ENCODE measurements at regions not wholly inside any gene's neighbourhood (a gene's known extent, or its start where the extent isn't known, plus 50 kb on each side); places are given as distances from the start of the nearest gene placed in this dataset.
A peak's percentile ranks its signal among the peaks of the same experiment; 100 is the strongest.

DNA sequence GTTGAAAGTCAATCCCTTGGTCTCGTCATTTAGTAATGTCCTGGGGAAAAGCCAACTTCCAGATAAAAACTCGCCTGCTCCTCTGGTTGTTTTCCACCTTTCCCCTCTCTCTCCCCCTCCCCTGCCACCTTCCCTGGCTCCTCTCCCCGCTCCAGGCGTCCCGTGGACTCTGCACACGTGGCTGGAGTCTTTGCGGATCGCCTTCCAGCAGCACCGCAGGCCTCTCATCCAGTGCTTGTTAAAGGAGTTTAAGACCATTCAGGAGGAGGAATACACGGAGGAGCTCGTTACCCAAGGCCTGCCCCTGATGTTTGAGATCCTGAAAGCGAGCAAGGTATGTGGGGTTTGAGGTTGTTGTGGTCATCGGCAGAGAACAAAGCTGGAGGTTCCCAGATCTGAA is 65.8 kb upstream of the PWP1 start:
- Histone ChIP-seq H3K27ac (replicated peaks) (no peak overlapping the region), H3K27me3 (ENCODE audit: insufficient read depth, poor library complexity, severe bottlenecking) (no peaks in the 10 kb centered on the region), H3K4me3 (replicated peaks; ENCODE audit: insufficient read depth, low read length) (no peak overlapping the region)
- DNase-seq (ENCODE audit: low read depth in 1 of 2, low spot score in 1 of 2) = no peak
- TF ChIP-seq SPI1 (IDR thresholded peaks at IDR 0.05; ENCODE audit: borderline replicate concordance, low read depth) (no peak), POLR2AphosphoS5 (IDR thresholded peaks at IDR 0.05; ENCODE audit: low read depth) (no peak), GABPA (IDR thresholded peaks at IDR 0.05; ENCODE audit: low read depth) (no peak)
- TF ChIP-seq, protein P1, sequence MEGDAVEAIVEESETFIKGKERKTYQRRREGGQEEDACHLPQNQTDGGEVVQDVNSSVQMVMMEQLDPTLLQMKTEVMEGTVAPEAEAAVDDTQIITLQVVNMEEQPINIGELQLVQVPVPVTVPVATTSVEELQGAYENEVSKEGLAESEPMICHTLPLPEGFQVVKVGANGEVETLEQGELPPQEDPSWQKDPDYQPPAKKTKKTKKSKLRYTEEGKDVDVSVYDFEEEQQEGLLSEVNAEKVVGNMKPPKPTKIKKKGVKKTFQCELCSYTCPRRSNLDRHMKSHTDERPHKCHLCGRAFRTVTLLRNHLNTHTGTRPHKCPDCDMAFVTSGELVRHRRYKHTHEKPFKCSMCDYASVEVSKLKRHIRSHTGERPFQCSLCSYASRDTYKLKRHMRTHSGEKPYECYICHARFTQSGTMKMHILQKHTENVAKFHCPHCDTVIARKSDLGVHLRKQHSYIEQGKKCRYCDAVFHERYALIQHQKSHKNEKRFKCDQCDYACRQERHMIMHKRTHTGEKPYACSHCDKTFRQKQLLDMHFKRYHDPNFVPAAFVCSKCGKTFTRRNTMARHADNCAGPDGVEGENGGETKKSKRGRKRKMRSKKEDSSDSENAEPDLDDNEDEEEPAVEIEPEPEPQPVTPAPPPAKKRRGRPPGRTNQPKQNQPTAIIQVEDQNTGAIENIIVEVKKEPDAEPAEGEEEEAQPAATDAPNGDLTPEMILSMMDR (IDR thresholded peaks at IDR 0.05; ENCODE audit: insufficient read depth, low read length) = no peak
- TF ChIP-seq, protein P2, sequence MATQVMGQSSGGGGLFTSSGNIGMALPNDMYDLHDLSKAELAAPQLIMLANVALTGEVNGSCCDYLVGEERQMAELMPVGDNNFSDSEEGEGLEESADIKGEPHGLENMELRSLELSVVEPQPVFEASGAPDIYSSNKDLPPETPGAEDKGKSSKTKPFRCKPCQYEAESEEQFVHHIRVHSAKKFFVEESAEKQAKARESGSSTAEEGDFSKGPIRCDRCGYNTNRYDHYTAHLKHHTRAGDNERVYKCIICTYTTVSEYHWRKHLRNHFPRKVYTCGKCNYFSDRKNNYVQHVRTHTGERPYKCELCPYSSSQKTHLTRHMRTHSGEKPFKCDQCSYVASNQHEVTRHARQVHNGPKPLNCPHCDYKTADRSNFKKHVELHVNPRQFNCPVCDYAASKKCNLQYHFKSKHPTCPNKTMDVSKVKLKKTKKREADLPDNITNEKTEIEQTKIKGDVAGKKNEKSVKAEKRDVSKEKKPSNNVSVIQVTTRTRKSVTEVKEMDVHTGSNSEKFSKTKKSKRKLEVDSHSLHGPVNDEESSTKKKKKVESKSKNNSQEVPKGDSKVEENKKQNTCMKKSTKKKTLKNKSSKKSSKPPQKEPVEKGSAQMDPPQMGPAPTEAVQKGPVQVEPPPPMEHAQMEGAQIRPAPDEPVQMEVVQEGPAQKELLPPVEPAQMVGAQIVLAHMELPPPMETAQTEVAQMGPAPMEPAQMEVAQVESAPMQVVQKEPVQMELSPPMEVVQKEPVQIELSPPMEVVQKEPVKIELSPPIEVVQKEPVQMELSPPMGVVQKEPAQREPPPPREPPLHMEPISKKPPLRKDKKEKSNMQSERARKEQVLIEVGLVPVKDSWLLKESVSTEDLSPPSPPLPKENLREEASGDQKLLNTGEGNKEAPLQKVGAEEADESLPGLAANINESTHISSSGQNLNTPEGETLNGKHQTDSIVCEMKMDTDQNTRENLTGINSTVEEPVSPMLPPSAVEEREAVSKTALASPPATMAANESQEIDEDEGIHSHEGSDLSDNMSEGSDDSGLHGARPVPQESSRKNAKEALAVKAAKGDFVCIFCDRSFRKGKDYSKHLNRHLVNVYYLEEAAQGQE (IDR thresholded peaks at IDR 0.05; ENCODE audit: insufficient replicate concordance, low read depth) = no peak

DNA sequence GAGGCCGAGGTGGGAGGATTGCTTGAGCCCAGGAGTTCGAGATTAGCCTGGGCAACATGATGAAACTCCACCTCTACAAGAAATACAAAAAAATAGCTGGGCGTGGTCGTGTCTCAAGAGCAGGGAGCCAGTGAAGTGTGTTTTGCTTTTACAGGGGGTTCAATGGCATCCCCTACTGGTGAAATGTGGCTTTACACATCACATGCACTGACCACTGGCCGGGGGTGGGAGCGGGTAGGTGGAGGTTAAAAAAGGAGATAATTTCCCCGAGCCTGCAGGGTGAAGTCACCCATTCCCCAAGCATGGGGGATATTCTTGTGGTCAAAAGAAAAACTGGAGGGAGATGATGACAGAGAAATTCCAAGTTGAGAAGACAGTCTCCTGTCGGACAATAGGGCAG is 63.6 kb upstream of the PWP1 start:
- no peaks in the 10 kb centered on the region for H3K27me3 ChIP-seq (ENCODE audit: insufficient read depth, poor library complexity, severe bottlenecking)
- no peak overlapping the region for H3K4me3 ChIP-seq (replicated peaks; ENCODE audit: insufficient read depth, low read length)
- H3K27ac ChIP-seq (replicated peaks) = no peak overlapping the region
- DNase-seq (ENCODE audit: low read depth in 1 of 2, low spot score in 1 of 2) = no peak
- TF ChIP-seq, protein P2 (IDR thresholded peaks at IDR 0.05; ENCODE audit: insufficient replicate concordance, low read depth) = no peak
- TF ChIP-seq, protein P1 (IDR thresholded peaks at IDR 0.05; ENCODE audit: insufficient read depth, low read length) = peak; percentile 28
- TF ChIP-seq SPI1 (IDR thresholded peaks at IDR 0.05; ENCODE audit: borderline replicate concordance, low read depth) = no peak

DNA sequence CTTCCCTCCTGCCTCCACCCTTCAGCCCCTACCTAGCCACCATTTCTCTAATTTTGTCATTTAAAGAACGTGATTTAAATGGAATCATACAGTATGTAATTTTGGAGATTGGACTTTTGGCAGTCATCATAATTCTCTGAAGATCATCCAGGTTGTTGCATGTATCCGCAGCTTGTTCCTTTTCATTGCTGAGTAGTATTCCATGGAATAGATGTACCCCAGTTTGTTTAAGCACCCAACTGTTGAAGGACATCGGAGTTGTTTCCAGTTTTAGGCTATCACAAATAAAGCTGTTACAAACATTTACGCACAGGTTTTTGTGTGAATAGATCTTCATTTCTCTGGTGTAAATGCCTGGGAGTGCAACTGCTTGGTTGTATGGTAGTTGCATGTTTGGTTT is 61.1 kb upstream of the PWP1 start:
- H3K4me3 ChIP-seq (replicated peaks; ENCODE audit: insufficient read depth, low read length) = no peak overlapping the region
- H3K27me3 ChIP-seq (ENCODE audit: insufficient read depth, poor library complexity, severe bottlenecking) = no peaks in the 10 kb centered on the region
- TF ChIP-seq, protein P2 (IDR thresholded peaks at IDR 0.05; ENCODE audit: insufficient replicate concordance, low read depth) = no peak
- no peak for TF ChIP-seq SPI1 (IDR thresholded peaks at IDR 0.05; ENCODE audit: borderline replicate concordance, low read depth)
- TF ChIP-seq GABPA (IDR thresholded peaks at IDR 0.05; ENCODE audit: low read depth) = no peak
- TF ChIP-seq POLR2AphosphoS5 (IDR thresholded peaks at IDR 0.05; ENCODE audit: low read depth) = no peak
- TF ChIP-seq, protein P1 (IDR thresholded peaks at IDR 0.05; ENCODE audit: insufficient read depth, low read length) = no peak
- H3K27ac ChIP-seq (replicated peaks) = no peak overlapping the region
- no peak for DNase-seq (ENCODE audit: low read depth in 1 of 2, low spot score in 1 of 2)

All from HL-60 (cell line).